ENCODE measurements at regions not wholly inside any gene's neighbourhood (a gene's known extent, or its start where the extent isn't known, plus 50 kb on each side); places are given as distances from the start of the nearest gene placed in this dataset.
"Not testable (repeated sequence)": the region's sequence is repeated elsewhere in the genome, so short reads cannot be mapped to it uniquely, and the experiment has no call there.

DNA sequence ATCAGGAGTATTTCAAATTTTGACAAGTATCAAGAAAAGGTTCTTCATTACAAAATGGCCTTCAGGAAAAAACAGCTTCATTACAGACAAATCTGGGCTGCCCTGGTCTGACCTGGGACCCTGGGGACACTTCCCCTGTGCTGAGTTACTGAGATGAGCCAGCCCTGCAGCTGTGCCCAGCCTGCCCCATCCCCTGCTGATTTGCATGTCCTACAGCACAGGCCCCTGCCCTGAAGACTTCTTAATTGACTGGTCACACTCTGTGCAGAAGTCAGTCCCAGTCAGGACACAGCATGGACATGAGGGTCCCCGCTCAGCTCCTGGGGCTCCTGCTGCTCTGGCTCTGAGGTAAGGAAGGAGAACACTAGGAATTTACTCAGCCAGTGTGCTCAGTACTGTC is 235.1 kb downstream of the ANKRD36B start:
- H3K4me3 ChIP-seq: no peak overlapping the region
- WGBS, 10 experiments: 40% methylated on average over 1 of the region's 1 CpG; no CpG with 5 or more reads in 9 of the 10 experiments
- H3K4me1 ChIP-seq (replicated peaks in 1 of 2): peaks cover 0 to 2% of the 10 kb centered on the region in 2 donors
- ATAC-seq (replicated peaks in 6 of 8): no peak
- H3K27ac ChIP-seq: no peak overlapping the region
- in situ Hi-C loops (cut with MboI; ENCODE audit: low pct_unique_long_range_greater_than_20kb in 2 of 9, low sequenced_read_pairs in 9 of 9, unreplicated experiment in 9 of 9): no loop called here

DNA sequence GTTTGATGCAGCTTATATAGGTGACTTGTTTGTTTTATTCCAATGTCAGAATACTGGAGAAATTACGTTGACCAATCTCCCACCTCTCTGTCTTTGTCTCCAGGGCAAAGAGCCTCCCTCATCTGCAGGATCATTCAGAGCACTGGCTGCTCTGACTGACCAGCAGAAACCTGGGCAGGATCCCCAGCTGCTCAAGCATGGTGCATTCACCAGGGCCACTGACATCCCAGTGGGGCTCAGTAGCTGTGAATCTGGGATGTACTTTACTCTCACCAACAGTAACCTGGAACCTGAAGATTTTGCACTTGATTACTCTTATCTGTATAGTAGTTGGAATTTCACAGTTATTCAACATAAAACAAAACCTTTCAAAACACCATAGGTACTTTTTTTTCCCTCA is 235.9 kb downstream of the ANKRD36 start:
- 40 to 60% (median 60%) methylated on average over 1 of the region's 1 CpG; no CpG with 5 or more reads in 7 of the 10 experiments for WGBS, 10 experiments
- H3K27ac ChIP-seq: no peak overlapping the region
- H3K4me1 ChIP-seq (replicated peaks in 1 of 2): no peaks in the 10 kb centered on the region
- no peak for ATAC-seq (replicated peaks in 6 of 8)
- in situ Hi-C loops (cut with MboI; ENCODE audit: low pct_unique_long_range_greater_than_20kb in 2 of 9, low sequenced_read_pairs in 9 of 9, unreplicated experiment in 9 of 9): no loop called here
- no peak overlapping the region for H3K4me3 ChIP-seq

DNA sequence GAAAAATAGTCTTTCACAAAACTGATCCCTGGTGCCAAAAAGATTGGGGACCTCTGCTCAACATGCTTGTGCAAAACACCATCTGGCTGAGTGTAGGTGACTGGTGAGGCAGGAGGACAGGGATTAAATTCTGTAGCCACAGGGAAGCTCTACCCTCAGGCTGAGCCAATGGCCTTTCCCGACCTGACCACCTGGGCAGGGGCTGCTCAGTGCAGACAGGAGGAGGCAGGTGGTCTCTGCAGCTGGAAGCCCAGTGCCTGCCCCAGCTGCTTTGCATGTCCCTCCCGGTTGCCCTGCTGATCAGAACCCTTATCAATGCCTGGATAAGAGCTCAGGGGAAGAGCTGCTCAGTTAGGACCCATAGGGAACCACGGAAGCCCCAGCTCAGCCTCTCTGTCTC is 235.3 kb downstream of the ANKRD36 start:
- Histone ChIP-seq H3K27ac (no peak overlapping the region), H3K4me1 (replicated peaks in 1 of 2) (no peaks in the 10 kb centered on the region), H3K4me3 (no peak overlapping the region)
- in situ Hi-C loops (cut with MboI; ENCODE audit: low pct_unique_long_range_greater_than_20kb in 2 of 9, low sequenced_read_pairs in 9 of 9, unreplicated experiment in 9 of 9): no loop called here
- ATAC-seq (replicated peaks in 6 of 8): no peak
- 30 to 60% (median 45%) methylated on average over 1 to 2 of the region's 3 CpGs; no CpG with 5 or more reads in 6 of the 10 experiments for WGBS, 10 experiments

DNA sequence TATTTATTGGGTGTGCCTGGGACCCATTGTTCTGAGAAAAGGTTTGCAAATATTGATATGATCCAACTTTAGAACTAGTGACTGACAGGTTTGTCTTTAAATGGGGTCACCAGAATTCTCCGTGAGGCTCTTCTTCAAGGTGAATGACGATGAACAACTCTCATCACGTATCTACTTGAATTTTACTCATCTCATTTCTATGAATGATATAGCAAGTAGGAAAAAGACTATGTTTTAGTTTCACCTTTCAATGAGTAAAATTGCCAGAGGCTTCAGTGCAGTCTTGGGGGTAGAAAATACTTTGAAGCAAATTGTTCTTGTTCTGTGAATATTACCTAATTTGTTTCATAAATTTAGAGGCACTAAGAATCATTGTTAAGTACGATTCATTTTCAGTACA is 232.0 kb downstream of the ANKRD36 start:
- H3K4me3 ChIP-seq; in situ Hi-C loops (cut with MboI; ENCODE audit: low pct_unique_long_range_greater_than_20kb in 2 of 9, low sequenced_read_pairs in 9 of 9, unreplicated experiment in 9 of 9); H3K27ac ChIP-seq; ATAC-seq (replicated peaks in 6 of 8); H3K4me1 ChIP-seq (replicated peaks in 1 of 2): not testable (repeated sequence)
- no CpG with 5 or more reads among the region's 4 CpGs for WGBS, 10 experiments

DNA sequence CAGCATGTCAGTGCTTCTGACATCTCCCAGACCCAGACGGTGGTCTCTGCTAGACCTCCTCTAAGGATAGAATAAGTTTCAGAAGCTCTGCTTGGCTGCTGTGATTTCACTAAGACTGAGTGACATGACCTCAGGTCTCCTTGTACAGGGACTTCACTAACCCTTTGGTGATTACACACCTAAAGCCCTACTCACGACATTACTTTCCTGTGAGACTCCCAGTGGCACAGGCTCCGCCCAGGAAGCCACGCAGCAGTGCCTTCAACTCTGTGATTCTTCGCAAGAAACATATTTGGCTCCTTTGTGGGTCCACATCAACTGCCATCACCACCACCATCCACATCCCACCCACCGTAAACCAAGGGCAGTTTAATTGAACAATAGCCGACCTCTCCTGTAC is 220.7 kb downstream of the ANKRD36 start:
- H3K4me1 ChIP-seq (replicated peaks in 1 of 2); in situ Hi-C loops (cut with MboI; ENCODE audit: low pct_unique_long_range_greater_than_20kb in 2 of 9, low sequenced_read_pairs in 9 of 9, unreplicated experiment in 9 of 9); H3K4me3 ChIP-seq; H3K27ac ChIP-seq; ATAC-seq (replicated peaks in 6 of 8): not testable (repeated sequence)
- no CpG with 5 or more reads among the region's 7 CpGs for WGBS, 10 experiments

DNA sequence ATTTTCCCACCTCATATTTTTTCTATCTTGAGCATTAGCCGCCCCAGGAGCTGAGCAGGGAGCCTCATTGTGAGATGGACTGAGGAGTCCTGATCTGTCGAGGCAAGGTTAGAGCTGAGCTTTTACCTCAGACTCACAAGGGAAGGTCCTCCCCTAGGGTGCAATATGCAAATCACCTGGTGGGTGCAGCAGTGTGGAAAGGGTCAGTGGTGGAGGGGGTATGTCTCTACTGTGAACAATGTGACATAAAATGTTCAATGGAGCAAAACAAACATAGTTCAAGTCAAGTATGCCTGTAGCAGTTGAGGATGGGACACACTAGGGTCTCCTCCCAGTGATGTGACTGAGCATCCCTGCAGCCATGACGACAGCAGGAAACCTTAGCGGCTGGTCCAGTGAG is 219.2 kb downstream of the ANKRD36 start:
- not testable (repeated sequence) for ATAC-seq (replicated peaks in 6 of 8)
- WGBS, 10 experiments: no CpG with 5 or more reads among the region's 4 CpGs

DNA sequence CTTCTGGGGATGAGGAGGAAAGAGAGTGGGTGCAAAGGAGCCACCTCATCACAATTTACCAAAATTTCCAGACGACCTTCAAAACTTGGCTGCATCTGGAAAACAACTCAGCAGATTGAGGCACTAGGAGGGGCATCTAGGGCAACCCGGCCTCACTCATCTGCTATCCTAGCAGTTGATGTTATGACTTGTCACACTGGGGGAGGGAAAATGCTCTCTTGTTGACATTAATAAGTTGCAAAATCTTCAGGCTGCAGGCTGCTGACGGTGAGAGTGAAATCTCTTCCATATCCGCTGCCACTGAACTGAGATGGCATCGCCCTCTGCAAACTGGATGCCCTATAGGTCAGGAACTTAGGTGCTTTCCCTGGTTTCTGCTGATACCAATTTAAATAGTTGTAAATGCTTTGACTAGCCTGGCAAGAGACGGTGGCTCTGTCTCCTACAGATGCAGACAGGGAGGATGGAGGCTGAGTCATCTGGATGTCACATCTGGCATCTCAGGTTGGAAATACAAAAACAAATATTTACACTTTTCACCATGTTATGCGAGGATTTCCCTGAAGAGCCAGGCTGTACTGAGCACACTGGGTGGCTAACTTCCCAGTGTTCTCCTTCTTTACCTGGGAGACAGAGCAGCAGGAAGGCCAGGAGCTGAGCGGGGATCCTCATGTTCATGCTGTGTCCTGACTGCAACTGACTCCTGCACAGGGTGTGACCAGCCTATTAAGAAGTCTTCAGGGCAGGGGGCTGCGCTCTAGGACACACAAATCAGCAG is 209.2 kb downstream of the ANKRD36 start:
- ATAC-seq (replicated peaks in 6 of 8): peak in 1 of 8 experiments; percentile 27
- no CpG with 5 or more reads among the region's 9 CpGs for WGBS, 10 experiments
- H3K4me1 ChIP-seq (replicated peaks in 1 of 2); H3K4me3 ChIP-seq; in situ Hi-C loops (cut with MboI; ENCODE audit: low pct_unique_long_range_greater_than_20kb in 2 of 9, low sequenced_read_pairs in 9 of 9, unreplicated experiment in 9 of 9); H3K27ac ChIP-seq: not testable (repeated sequence)

More for the DNA sequence above, 219.2 kb downstream of the ANKRD36 start:
- in situ Hi-C loops (cut with MboI; ENCODE audit: low pct_unique_long_range_greater_than_20kb in 2 of 9, low sequenced_read_pairs in 9 of 9, unreplicated experiment in 9 of 9); H3K4me3 ChIP-seq; H3K27ac ChIP-seq; H3K4me1 ChIP-seq (replicated peaks in 1 of 2): not testable (repeated sequence)

DNA sequence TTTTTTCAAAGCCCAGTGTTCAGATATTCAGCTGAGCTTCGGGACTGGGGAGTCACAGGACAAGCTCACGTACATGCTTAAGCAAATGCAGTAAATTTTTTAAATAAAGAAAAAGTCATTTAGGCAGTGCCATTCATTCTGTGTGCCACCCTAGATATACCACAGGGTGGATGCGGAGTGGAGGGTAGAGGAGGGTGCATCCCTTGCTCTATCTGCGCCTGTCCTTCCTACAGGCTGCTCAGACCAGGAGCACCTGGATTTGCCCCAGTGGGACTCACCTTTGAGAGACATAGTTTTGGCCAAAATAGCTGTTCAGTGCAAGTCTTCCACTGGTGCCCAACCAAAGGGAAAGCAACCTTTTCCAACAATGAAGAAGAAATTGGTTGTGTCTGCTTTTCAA is 202.4 kb downstream of the ANKRD36 start:
- not testable (repeated sequence) for ATAC-seq (replicated peaks in 6 of 8)

DNA sequence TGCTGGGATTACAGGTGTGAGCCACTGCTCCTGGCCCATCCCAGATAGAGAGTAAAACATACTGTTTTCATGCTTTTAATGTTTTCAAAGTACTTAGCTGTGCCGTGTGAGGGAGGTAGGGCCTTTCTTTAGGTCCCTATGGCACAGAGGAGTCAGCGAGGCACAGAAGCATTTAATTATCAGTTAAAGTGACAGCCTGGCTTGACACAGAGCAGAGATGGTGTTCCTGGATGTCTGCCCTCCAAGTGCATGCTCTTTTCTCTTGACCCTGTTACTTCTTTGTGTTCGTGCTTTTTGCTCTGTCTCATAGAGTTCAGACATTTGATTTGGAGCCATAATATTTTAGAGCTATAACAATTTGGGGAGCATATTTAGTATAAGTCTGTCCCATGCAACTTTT is 199.5 kb downstream of the ANKRD36 start:
- in situ Hi-C loops (cut with MboI; ENCODE audit: low pct_unique_long_range_greater_than_20kb in 2 of 9, low sequenced_read_pairs in 9 of 9, unreplicated experiment in 9 of 9); H3K4me1 ChIP-seq (replicated peaks in 1 of 2); H3K4me3 ChIP-seq; H3K27ac ChIP-seq; ATAC-seq (replicated peaks in 6 of 8): not testable (repeated sequence)
- no CpG with 5 or more reads among the region's 3 CpGs for WGBS, 10 experiments

More for the DNA sequence above, 202.4 kb downstream of the ANKRD36 start:
- H3K4me1 ChIP-seq (replicated peaks in 1 of 2); H3K4me3 ChIP-seq; in situ Hi-C loops (cut with MboI; ENCODE audit: low pct_unique_long_range_greater_than_20kb in 2 of 9, low sequenced_read_pairs in 9 of 9, unreplicated experiment in 9 of 9); H3K27ac ChIP-seq: not testable (repeated sequence)
- no CpG with 5 or more reads among the region's 4 CpGs for WGBS, 10 experiments

DNA sequence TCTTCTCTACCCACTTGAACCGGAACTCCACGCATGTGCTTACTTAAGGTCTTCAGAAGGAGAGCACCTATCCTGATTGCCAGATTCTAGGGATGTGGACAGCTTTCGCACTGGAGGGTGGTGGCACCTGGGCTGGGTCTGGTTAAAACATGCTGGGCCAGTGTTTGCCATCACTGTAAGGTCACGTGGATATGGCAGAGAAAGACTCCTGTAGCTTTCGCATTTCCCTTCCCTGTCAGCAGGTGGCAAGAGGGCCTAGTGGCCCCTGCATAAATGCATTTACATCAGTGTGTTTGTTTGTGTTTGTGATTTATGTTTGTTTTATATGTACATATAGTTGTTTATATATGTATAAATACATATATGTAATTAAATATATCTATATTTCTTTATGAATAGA is 192.5 kb downstream of the ANKRD36 start:
- in situ Hi-C loops (cut with MboI; ENCODE audit: low pct_unique_long_range_greater_than_20kb in 2 of 9, low sequenced_read_pairs in 9 of 9, unreplicated experiment in 9 of 9); ATAC-seq (replicated peaks in 6 of 8); H3K27ac ChIP-seq; H3K4me3 ChIP-seq; H3K4me1 ChIP-seq (replicated peaks in 1 of 2): not testable (repeated sequence)
- WGBS, 10 experiments: no CpG with 5 or more reads among the region's 5 CpGs

DNA sequence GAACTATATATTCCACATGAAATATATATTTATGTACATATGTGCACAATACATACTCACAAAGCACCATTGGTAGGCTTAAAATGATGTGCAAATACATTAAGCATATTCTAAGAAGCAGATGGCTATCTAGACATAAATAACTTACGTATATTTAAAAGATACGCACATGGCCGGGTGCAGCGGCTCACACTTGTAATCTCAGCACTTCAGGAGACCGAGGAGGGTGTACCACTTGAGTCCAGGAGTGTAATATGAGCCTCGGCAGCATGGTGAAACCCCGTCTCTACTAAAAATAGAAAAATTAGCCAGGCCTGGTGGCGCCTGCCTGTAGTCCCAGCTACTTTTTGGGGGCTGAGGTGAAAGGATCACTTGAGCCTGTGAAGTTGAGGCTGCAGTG is 189.9 kb downstream of the ANKRD36 start:
- ATAC-seq (replicated peaks in 6 of 8): peak in 4 of 8 experiments; percentile 54 to 98 (median 79)
- WGBS, 10 experiments: no CpG with 5 or more reads among the region's 8 CpGs
- H3K27ac ChIP-seq; in situ Hi-C loops (cut with MboI; ENCODE audit: low pct_unique_long_range_greater_than_20kb in 2 of 9, low sequenced_read_pairs in 9 of 9, unreplicated experiment in 9 of 9); H3K4me1 ChIP-seq (replicated peaks in 1 of 2); H3K4me3 ChIP-seq: not testable (repeated sequence)

DNA sequence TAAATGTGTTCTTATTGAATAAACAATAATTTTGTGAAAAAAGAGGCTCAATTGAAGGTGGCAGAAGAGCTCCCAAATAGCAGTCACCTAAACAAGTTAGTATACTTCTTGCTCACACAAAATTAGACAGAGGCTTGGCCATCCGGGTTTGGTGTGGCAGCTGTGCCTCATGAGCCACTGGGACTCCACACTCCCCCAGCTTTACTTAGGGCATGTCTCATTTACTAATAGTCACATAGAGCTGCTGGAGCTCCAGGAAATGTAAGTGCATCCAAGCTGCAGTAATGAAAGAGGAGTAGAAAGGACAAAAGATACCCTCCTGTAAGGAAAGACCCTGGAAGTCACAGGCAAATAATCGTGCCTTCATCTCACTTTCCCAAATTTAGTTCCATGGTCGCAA is 188.8 kb downstream of the ANKRD36 start:
- H3K27ac ChIP-seq; H3K4me3 ChIP-seq; ATAC-seq (replicated peaks in 6 of 8); H3K4me1 ChIP-seq (replicated peaks in 1 of 2); in situ Hi-C loops (cut with MboI; ENCODE audit: low pct_unique_long_range_greater_than_20kb in 2 of 9, low sequenced_read_pairs in 9 of 9, unreplicated experiment in 9 of 9): not testable (repeated sequence)
- WGBS, 10 experiments: no CpG with 5 or more reads among the region's 3 CpGs
